Erythroblast (primary cell): ENCODE measurements at regions not wholly inside any gene's neighbourhood (a gene's known extent, or its start where the extent isn't known, plus 50 kb on each side); places are given as distances from the start of the nearest gene placed in this dataset.

Experiments used
- DNase-seq, 2 experiments: peaks; one replicate each; lab custom pipeline; 2025; lab: John Stamatoyannopoulos, UW
- GATA1 ChIP-seq: IDR thresholded peaks from 2 replicates; pipeline ENCODE4 v1.6.1; 2011; ENCODE audit warnings: low read depth, mild to moderate bottlenecking, control low read depth, low read length, moderate library complexity
- POLR2A ChIP-seq: IDR thresholded peaks from 2 replicates; pipeline ENCODE4 v1.6.1; 2011; ENCODE audit warnings: mild to moderate bottlenecking, low read length

DNA sequence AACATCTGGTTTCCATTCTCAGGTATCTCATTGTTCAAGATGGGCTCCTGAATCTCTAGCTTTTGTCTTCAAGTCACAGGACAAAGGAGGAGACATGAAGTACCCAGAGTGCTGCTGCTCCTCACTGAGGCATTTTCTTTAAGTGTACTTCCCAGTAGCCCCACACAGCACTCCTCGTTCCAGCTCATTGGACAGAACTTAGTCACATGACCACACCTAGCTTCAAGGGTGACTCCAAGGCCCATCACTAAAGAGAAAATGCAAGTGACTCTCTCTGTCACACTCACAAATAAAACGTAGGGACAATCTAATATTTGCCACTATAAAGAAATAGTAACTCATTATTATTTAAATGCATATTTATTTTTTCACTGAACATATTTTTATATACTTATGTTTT, 58.3 kb upstream of the NEUROD6 start:
- no peak for DNase-seq
- no peak for TF ChIP-seq POLR2A
- no peak for TF ChIP-seq GATA1

DNA sequence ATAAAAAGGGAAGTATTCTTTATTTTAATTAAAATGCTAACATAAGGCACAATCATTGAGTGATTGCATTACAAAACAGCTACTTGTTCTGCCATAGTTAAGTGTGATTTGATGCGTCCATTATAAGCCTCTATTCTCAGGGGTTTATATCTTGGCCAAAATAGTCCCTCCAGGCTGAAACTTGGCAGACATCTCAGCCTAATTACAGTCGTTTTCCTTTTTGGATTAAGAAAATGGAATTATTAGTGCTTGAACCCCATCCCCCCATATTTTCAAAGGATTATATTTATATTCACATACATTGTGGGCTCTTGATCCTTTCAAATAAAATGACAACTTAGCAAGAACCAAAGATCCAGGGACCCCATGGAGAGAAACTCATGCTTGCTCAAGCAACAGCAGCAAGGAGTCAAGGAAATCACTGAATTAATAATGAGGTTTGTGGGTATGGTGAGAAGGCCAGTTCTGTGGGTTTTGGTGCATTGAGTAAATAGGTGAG, 66.7 kb upstream of the NEUROD6 start:
- no peak for DNase-seq
- TF ChIP-seq GATA1 (no peak), POLR2A (no peak)

DNA sequence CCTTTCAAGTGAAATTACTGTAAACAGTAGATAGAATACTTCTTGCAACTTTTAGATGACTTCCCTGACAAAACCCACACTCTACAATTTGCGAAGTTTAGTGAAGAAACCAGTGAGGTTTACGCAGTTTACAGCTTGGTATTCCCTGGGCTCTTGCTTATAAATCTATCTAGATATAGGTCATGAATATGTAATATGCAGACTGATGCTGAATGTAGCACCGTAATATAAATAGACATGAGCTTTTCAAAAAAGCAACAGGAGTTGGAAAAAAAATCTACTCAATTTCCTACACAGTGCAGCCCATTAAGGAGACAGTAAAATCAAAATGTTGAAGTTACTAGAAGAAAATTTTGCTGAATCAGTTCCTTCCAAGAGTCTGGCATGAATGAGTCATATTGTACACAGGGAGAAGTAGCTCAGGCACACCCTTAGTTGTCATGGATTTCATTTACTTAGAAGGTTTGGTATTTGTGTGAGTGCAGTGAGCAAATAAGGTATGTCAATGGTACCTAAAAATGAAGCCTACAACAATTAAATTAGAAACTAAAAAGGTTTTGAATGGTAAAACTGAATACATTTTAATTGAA, 67.7 kb upstream of the NEUROD6 start:
- no peak for TF ChIP-seq GATA1
- TF ChIP-seq POLR2A: no peak
- no peak for DNase-seq

DNA sequence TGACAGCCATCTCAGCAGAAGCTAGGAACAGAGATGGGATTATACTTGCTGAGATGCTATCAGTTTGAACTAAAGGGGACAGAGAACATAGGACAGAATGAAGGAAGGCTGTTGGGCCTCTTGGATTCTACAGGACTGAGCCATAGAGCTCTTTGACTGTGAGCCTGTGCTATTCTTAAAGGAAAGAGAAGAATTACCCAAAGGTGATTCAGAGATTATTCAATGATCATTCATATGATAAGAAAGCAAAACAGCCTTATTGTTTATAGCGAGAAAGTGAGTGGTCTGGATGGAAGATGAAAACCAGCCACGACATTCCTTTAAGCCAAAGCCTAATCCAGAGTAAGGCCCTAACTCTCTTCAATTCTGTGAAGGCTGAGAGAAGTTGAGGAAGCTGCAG, 69.7 kb upstream of the NEUROD6 start:
- DNase-seq: no peak
- TF ChIP-seq GATA1 (no peak), POLR2A (no peak)

DNA sequence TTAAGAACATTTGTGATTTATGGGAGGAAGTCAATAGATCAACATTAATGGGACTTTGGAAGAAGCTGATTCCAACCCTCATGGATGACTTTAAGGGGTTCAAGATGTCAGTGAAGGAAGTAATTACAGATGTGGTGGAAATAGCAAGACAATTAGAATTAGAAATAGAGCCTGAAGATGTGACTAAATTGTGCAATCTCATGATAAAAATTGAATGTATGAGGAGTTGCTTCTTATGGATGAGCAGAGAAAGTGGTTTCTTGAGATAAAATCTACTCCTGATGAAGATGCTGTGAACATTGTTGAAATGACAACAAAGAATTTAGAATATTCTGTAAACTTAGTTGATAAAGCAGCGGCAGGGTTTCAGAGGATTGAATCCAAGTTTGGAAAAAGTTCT, 70.9 kb upstream of the NEUROD6 start:
- DNase-seq: no peak
- no peak for TF ChIP-seq POLR2A
- no peak for TF ChIP-seq GATA1

DNA sequence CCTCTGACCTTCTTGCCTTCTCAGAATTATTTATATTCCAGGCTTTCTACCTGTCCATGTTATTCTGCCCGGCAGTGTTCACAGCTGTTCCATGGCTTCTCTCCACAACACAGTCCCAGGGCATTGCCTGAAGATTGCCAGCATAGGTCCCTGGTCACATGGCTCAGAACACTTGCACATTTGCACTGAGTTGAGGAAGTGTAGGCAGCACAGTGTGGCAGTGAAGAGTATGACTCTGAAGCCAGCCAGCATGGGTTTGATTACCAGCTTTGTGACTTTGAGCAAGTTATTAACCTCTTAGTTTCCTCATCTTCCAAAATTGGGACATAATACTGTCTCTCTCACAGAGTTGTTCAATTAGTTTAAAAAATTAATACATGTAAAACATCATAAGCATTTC, 73.2 kb upstream of the NEUROD6 start:
- no peak for TF ChIP-seq POLR2A
- no peak for DNase-seq

DNA sequence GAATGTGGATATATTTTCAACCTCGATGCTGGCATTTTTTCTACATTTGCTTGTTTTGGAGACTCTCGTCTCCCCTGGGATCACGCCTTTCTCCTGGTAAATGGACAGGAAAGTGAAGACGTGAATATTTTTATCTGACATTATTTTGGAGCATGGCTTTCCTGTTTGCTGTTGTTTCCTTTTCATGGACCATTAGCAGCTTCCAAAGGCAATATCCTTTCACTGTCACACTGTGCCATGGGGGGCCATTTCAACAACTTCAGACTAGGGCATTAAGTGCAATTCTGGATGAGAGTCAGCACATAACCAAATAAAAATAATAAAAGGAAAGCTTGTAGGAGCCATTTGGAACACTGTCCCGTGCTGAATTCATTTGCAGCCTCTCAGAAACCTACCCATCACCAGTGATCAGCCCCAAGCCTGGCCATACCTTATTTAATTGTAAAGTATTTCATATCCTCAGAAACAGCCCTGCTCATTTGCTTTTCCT, 75.9 kb upstream of the NEUROD6 start:
- DNase-seq: no peak
- no peak for TF ChIP-seq GATA1

DNA sequence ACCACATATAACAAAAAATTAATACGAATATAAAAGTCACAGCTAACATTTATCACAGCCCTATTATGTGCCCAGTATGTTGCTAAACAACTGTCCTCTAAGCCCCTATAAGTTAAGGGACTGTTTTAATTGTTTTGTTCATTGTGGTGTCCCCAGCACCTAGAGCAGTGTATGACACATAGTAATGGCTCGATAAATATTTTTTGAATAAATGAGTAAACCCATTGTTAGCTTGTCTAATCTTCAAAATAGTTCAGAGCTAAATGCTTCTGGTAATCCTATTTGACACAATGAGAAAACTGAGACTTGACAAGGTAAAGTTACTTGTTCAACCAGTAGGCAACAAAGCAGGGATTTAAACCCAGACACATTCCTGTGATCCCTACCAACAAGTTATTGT, 78.4 kb upstream of the NEUROD6 start:
- no peak for TF ChIP-seq GATA1
- TF ChIP-seq POLR2A: no peak
- DNase-seq: no peak

DNA sequence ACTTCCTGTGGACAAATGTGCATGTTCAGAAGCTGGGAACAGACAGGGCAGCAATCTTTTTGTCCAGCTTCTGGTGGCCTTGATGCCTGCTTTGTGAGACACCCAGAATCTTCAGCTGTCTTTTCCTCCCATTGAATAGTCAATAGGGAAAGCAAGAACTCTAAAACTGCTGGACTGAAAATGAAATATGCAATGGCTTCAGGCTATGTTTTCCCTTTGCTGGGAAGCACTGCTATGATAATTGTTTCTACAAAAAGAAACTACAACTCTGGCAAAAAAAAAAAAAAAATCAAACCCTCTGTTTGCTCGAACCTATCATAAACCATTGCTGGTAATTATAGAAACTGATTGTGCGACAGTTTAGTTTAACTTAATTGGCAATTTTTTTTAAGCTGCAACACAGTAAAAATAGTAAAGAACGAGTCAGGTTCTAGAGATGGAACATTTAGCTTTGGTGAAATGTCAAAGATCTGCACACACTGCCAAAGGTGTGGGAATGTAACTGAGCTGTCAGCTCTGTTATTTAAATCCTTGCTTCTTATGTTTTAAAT, 79.1 kb upstream of the NEUROD6 start:
- TF ChIP-seq GATA1 (no peak), POLR2A (no peak)
- DNase-seq: no peak

DNA sequence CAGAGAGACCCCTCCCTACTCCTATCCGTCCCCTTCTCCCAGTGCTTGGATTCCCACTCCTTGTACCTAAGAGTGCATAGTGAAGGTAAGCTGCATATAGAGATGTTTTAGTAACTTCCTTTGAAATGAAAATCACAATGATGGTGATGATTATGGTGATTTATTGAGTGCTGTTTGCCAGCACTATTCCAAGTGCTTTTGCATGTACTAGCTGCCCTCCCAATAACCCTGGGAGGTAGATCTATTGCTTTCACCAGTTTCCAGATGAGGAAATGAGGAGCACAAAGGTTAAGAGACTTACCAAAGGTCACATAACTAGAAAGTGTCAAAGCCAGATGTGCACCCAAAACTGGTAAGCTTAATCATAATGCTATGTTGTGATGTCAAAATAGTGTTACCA, 80.4 kb upstream of the NEUROD6 start:
- DNase-seq: no peak
- TF ChIP-seq GATA1 (no peak), POLR2A (no peak)

DNA sequence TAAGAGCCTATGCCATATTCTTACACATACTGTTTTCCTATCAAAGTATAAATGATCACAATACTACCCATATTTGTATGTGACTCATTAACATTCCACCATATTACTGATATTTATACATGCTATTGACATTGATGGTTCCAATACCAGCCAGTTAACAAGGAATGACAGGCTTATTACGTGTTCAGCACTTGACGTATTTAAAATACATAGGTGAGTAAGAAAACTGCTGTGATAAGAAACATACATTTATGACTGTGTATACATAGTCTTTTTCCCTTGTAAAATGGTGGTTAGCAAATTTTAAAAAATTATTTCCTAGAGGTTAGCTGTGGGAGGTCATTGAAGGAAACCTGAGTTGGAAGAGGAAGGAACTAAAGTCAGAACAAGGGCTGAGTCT, 81.1 kb upstream of the NEUROD6 start:
- TF ChIP-seq POLR2A (no peak), GATA1 (no peak)
- DNase-seq: no peak

DNA sequence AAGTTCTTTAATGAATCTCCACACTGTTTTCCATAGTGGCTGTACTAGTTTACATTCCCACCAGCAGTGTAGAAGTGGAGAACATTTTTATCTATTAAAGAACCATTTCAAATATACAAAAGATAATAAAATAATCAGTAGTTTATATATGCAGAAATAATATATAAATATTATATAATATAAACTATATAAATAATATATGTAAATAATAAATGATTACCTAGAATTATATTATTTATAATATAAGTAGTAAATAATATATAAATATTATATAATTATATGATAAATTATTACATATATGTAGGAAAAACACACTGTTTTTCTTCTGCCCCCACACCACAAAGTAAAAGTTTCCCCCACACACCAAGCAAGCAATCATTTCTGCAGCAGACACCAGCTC, 83.5 kb upstream of the NEUROD6 start:
- TF ChIP-seq POLR2A: no peak
- TF ChIP-seq GATA1: no peak
- no peak for DNase-seq

DNA sequence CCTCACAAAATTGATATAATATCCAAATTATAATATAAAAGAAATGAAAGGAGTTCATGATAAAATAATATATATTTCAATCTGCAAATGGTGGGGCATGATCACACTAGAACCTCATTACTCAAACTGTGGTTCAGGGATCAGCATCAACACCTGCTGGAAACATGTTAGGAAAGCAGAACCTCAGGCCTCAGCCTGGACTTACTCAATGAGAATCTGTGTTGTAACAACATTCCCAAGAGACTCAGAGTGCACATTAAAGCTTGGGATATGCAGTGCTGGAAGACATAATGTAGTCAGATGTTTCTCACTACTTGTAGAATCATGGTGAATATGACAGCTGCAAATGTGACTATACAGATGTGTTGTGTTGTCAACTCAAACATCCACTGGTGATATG, 81.7 kb upstream of the ITPRID1 start:
- TF ChIP-seq GATA1: no peak
- no peak for TF ChIP-seq POLR2A
- no peak for DNase-seq

DNA sequence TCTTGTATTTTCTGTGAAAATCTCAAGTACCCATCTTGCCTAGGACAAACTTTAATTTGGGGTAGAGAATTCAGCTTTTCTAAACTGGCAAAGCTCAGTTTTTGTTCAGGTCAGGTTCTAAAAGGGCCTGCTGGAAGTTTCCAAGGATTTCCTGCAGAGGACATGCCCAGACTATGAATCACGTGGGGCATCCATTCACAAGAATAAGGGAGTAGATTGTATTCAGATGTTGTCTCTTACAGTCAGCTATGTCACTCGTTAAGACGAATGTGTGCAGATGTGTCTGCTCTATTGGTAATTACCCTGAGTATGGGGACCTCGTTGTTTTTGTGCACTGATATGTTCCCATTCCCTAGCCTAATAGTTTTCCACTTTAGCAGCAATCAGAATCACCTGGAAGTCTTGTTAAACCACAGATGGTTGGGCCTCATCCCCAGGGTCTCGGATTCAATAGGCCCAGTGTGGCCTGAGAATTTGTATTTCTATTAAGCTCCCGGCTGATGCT, 81.0 kb upstream of the ITPRID1 start:
- TF ChIP-seq POLR2A (no peak), GATA1 (no peak)
- DNase-seq: no peak
